Ectodermal cell (in vitro differentiated cells): ENCODE measurements at regions not wholly inside any gene's neighbourhood (a gene's known extent, or its start where the extent isn't known, plus 50 kb on each side); places are given as distances from the start of the nearest gene placed in this dataset.

ENCODE experiments used
- H3K27ac ChIP-seq: 2 replicates; pipeline ENCODE4 v1.7.0; 2013; ENCODE audit warnings: mild to moderate bottlenecking, low read depth, low read length; ENCODE audit not compliant: insufficient read depth, poor library complexity, severe bottlenecking
- H3K27me3 ChIP-seq: 2 replicates; pipeline ENCODE4 v1.7.0; 2013; ENCODE audit warnings: mild to moderate bottlenecking, low read length; ENCODE audit not compliant: insufficient read depth, control insufficient read depth, poor library complexity, severe bottlenecking
- H3K36me3 ChIP-seq: one replicate; pipeline ENCODE4 v1.7.0; 2013; ENCODE audit warnings: low read length; ENCODE audit not compliant: control insufficient read depth, insufficient read depth
- H3K4me1 ChIP-seq: one replicate; pipeline ENCODE4 v1.7.0; 2013; ENCODE audit warnings: low read length; ENCODE audit not compliant: control insufficient read depth, insufficient read depth
- H3K4me3 ChIP-seq: 2 replicates; pipeline ENCODE4 v1.7.0; 2013; ENCODE audit warnings: low read depth, low read length, control low read depth; ENCODE audit not compliant: insufficient read depth
- H3K9me3 ChIP-seq: 2 replicates; pipeline ENCODE4 v1.7.0; 2013; ENCODE audit warnings: mild to moderate bottlenecking, low read length, moderate library complexity; ENCODE audit not compliant: control insufficient read depth
- WGBS, 2 experiments: methylation state at CpG; one replicate each; pipeline ENCODE4 v1.1.7; 2013; ENCODE audit warnings: missing lambda C conversion rate in 2 of 2; 5-methylcytosine and 5-hydroxymethylcytosine counted together

- Histone ChIP-seq H3K27ac (no peak overlapping the region), H3K4me1 (peaks cover 25% of the 10 kb centered on the region), H3K36me3 (no peaks in the 10 kb centered on the region), H3K4me3 (no peak overlapping the region), H3K9me3 (no peaks in the 10 kb centered on the region), H3K27me3 (no peaks in the 10 kb centered on the region)
- 95 to 96% methylated on average over 3 of the region's 3 CpGs for WGBS, 2 experiments
These were observed 562.3 kb upstream of the BTBD3 start for GRCh38 chr20:11355345-11355744.

DNA sequence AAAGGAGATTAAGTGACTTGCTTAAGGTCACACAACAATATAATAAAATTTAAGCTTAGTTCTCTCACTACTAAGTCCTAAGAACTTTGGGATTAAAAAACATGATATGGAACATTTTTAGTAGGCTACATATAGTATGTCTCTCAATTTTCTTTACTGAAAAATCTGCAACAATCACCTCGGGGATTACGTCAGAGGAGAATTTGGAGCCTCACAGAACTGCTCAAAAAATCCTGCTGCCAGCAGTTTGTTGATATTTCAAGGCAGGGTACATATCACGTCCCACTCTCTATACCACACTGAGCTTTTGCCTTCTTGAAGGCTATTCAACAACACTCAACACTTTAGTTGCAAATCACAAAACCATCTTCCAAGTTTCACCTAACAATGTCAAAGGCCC lies 561.6 kb upstream of the BTBD3 start:
- Histone ChIP-seq H3K4me1 (peaks cover 19% of the 10 kb centered on the region), H3K36me3 (no peaks in the 10 kb centered on the region), H3K9me3 (no peaks in the 10 kb centered on the region), H3K27ac (no peak overlapping the region), H3K4me3 (no peak overlapping the region), H3K27me3 (no peaks in the 10 kb centered on the region)
- WGBS, 2 experiments, result 94 to 95% methylated on average over 3 of the region's 3 CpGs

GRCh38 chr20:11362450-11362849 lies 555.2 kb upstream of the BTBD3 start:
- Histone ChIP-seq H3K27ac (no peak overlapping the region), H3K36me3 (no peaks in the 10 kb centered on the region), H3K4me3 (no peak overlapping the region), H3K9me3 (no peaks in the 10 kb centered on the region), H3K27me3 (no peaks in the 10 kb centered on the region), H3K4me1 (no peaks in the 10 kb centered on the region)
- WGBS, 2 experiments, result 95 to 98% methylated on average over 3 of the region's 3 CpGs

DNA sequence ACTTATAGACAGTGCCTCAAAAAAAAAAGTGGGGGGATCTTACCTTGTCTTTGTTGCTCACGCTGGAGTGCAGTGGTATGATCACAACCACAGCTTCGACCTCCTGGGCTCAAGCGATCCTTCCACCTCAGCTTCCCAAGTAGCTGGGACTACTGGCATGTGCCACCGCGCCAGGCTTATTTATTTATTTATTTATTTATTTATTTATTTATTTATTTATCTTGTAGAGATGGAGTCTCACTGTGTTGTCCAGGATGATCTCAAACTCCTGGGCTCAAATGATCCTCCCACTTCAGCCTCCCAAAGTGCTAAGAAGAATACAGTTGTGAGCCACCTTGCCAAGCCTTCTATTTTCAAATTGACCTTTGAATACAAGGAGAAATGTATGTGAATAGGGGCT lies 553.0 kb upstream of the BTBD3 start:
- Histone ChIP-seq H3K9me3 (no peaks in the 10 kb centered on the region), H3K36me3 (no peaks in the 10 kb centered on the region), H3K4me1 (no peaks in the 10 kb centered on the region), H3K4me3 (no peak overlapping the region), H3K27ac (no peak overlapping the region), H3K27me3 (no peaks in the 10 kb centered on the region)
- WGBS, 2 experiments, result 96% methylated on average over 3 of the region's 5 CpGs

GRCh38 chr20:11366660-11367059 lies 551.0 kb upstream of the BTBD3 start:
- Histone ChIP-seq H3K36me3 (no peaks in the 10 kb centered on the region), H3K4me1 (no peaks in the 10 kb centered on the region), H3K4me3 (no peak overlapping the region), H3K27me3 (no peaks in the 10 kb centered on the region), H3K9me3 (no peaks in the 10 kb centered on the region), H3K27ac (no peak overlapping the region)
- 84 to 94% methylated on average over 4 of the region's 4 CpGs for WGBS, 2 experiments

DNA sequence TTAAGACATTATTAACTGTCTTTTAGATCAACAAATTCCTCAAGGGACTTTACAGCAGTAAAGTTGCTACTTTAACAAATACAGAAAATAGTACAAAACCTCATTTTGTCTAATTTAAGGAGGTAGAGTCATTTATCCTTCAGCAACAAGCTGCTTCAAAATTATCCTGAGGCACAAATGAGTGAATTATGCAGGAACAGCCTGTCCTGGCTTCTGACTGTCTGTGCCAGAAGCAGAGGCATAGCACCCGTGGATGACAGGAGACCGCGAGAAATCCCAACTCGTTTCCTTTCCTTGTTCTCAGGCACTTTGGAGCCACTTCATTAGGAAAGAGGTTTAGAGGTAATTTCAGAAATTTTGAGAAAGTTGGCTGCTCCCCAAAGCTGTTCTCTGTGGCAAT lies 549.2 kb upstream of the BTBD3 start:
- Histone ChIP-seq H3K36me3 (no peaks in the 10 kb centered on the region), H3K4me1 (peaks cover 4% of the 10 kb centered on the region), H3K27ac (no peak overlapping the region), H3K9me3 (no peaks in the 10 kb centered on the region), H3K27me3 (no peaks in the 10 kb centered on the region), H3K4me3 (no peak overlapping the region)
- 87 to 92% methylated on average over 4 of the region's 4 CpGs for WGBS, 2 experiments

DNA sequence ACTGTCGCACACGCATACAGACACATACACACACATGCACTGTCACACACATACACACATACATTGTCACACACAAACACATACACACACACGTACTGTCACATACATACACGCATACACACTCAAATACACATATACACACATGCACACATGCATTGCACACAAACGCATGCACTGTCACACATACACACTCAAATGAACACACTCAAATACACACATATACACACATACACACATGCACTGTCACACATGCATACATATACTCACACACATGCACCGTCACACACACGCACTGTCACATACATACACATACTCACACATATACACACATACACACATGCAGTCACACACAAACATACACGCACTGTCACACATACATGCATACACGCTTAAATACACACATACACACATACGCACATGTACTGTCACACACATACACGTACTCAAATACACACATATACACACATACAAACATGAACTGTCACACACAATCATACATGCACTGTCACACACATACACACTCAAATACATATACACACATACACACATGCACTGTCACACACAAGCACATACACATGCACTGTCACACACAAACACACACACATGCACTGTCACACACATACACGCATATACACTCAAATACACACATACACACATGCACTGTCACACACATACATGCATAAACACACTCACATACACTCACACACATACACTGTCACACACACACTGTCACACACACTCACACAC lies 548.6 kb upstream of the BTBD3 start:
- Histone ChIP-seq H3K4me3 (no peak overlapping the region), H3K27ac (no peak overlapping the region)
- WGBS, 2 experiments, result 87 to 89% methylated on average over 12 of the region's 12 CpGs

GRCh38 chr20:11371831-11372230 lies 545.9 kb upstream of the BTBD3 start:
- Histone ChIP-seq H3K9me3 (no peaks in the 10 kb centered on the region), H3K4me1 (peaks cover 6% of the 10 kb centered on the region), H3K27ac (no peak overlapping the region), H3K4me3 (no peak overlapping the region), H3K36me3 (no peaks in the 10 kb centered on the region), H3K27me3 (no peaks in the 10 kb centered on the region)
- WGBS, 2 experiments, result 88 to 89% methylated on average over 1 of the region's 1 CpG

More for the DNA sequence above, 548.6 kb upstream of the BTBD3 start:
- peaks cover 6% of the 10 kb centered on the region for H3K4me1 ChIP-seq
- no peaks in the 10 kb centered on the region for H3K27me3 ChIP-seq
- no peaks in the 10 kb centered on the region for H3K9me3 ChIP-seq
- H3K36me3 ChIP-seq, result no peaks in the 10 kb centered on the region

- WGBS, 2 experiments, result 76 to 78% methylated on average over 5 of the region's 5 CpGs
- H3K27ac ChIP-seq, result no peak overlapping the region
- no peak overlapping the region for H3K4me3 ChIP-seq
- no peaks in the 10 kb centered on the region for H3K27me3 ChIP-seq
- H3K4me1 ChIP-seq, result peaks cover 6% of the 10 kb centered on the region
- no peaks in the 10 kb centered on the region for H3K9me3 ChIP-seq
- no peaks in the 10 kb centered on the region for H3K36me3 ChIP-seq
These were observed 544.6 kb upstream of the BTBD3 start for GRCh38 chr20:11372876-11373790.

DNA sequence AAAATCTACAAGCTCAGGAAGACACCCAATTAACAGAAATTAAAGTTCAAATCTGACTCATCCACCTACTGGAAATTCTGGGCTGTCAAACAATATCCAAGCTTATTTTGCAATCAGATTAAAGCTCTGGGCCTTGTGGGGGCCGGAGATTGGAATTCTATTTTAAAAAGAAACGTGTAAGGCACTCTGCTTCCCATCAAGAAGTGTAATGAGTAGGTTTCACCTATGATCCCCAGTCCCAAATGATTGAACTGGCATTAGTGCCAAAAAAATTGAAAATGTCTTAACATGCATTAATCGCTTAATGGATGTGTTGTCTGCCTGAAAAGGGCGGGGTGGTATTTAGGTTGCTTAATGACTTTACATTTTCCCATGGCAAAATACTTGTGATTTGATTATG lies 542.4 kb upstream of the BTBD3 start:
- WGBS, 2 experiments, result 95% methylated on average over 4 of the region's 4 CpGs

More for the DNA sequence above, 542.4 kb upstream of the BTBD3 start:
- no peaks in the 10 kb centered on the region for H3K9me3 ChIP-seq
- H3K36me3 ChIP-seq, result no peaks in the 10 kb centered on the region
- no peak overlapping the region for H3K4me3 ChIP-seq
- H3K27ac ChIP-seq, result no peak overlapping the region
- H3K27me3 ChIP-seq, result no peaks in the 10 kb centered on the region
- peaks cover 16% of the 10 kb centered on the region for H3K4me1 ChIP-seq
